ENCODE measurements at regions not wholly inside any gene's neighbourhood (a gene's known extent, or its start where the extent isn't known, plus 50 kb on each side); places are given as distances from the start of the nearest gene placed in this dataset.

DNA sequence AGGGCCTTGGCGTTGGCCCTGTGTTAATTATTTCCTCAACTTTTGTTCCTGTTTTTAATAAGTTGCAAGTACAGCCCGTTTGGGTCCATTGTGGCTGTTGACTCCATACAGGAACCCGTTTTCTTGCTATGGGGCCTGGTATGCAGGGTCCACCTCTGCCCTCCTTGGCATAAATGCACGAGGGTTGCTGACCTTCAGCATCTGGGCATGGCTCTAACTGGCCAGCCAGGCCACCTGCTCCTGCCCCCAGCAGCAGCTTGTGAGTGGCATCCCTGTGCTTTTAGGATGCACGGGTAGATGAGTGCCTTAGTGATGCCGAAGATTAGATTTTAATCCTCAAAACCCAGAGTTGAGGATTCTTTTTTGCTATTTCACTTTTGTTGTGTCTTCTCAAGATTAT, 123.2 kb downstream of the GLRX3 start:
- Histone ChIP-seq H3K27me3 (ENCODE audit: control insufficient read depth, insufficient read depth, low read length) (no peaks in the 10 kb centered on the region), H3K36me3 (ENCODE audit: control insufficient read depth, insufficient read depth, low read length) (no peaks in the 10 kb centered on the region), H3K4me3 (ENCODE audit: low read depth, low read length) (no peak overlapping the region)
- TF ChIP-seq CTCF (IDR thresholded peaks at IDR 0.05; ENCODE audit: insufficient read depth, low read depth, low read length), result no peak
- DNase-seq (ENCODE audit: low read depth), result no peak
- ChIA-PET POLR2A (no interaction called here), CTCF (no interaction called here)

- Histone ChIP-seq H3K4me3 (ENCODE audit: low read depth, low read length) (no peak overlapping the region), H3K27me3 (ENCODE audit: control insufficient read depth, insufficient read depth, low read length) (no peaks in the 10 kb centered on the region), H3K36me3 (ENCODE audit: control insufficient read depth, insufficient read depth, low read length) (no peaks in the 10 kb centered on the region)
- ChIA-PET POLR2A (no interaction called here), CTCF (no interaction called here)
- TF ChIP-seq CTCF (IDR thresholded peaks at IDR 0.05; ENCODE audit: insufficient read depth, low read depth, low read length), result no peak
- DNase-seq (ENCODE audit: low read depth), result no peak
Observed at GRCh38 chr10:130261306-130261705, 125.1 kb downstream of the GLRX3 start.

GRCh38 chr10:130261766-130262165, 125.6 kb downstream of the GLRX3 start:
- DNase-seq (ENCODE audit: low read depth), result no peak
- ChIA-PET POLR2A (no interaction called here), CTCF (no interaction called here)
- no peak for TF ChIP-seq CTCF (IDR thresholded peaks at IDR 0.05; ENCODE audit: insufficient read depth, low read depth, low read length)
- Histone ChIP-seq H3K36me3 (ENCODE audit: control insufficient read depth, insufficient read depth, low read length) (no peaks in the 10 kb centered on the region), H3K4me3 (ENCODE audit: low read depth, low read length) (no peak overlapping the region), H3K27me3 (ENCODE audit: control insufficient read depth, insufficient read depth, low read length) (no peaks in the 10 kb centered on the region)

DNA sequence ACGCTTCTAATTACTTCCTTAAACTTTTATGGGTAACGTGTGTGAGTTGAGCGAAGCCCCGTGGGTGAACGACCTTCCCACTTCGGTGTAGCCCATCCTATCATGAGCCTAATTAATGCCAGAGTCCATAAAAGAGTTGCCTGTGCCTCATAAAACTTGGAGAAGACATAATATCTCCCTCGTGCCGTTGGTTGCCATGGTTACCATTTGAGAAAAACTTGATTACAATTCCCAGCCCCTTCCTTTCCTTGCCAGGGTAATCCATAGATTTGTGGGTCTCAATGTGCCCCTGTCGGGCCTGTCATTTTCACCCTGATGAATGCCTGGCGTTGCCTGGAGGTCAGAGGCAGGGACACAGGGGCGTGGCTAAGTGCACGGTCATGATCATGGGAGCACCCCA, 127.1 kb downstream of the GLRX3 start:
- no peak for DNase-seq (ENCODE audit: low read depth)
- ChIA-PET CTCF (interaction anchor here (0.6 kb wide), 1 partner anchor 1479 kb away, joined by 3 read pairs; no protein-coding TSS in a partner anchor), POLR2A (no interaction called here)
- no peak for TF ChIP-seq CTCF (IDR thresholded peaks at IDR 0.05; ENCODE audit: insufficient read depth, low read depth, low read length)
- H3K36me3 ChIP-seq (ENCODE audit: control insufficient read depth, insufficient read depth, low read length), result no peaks in the 10 kb centered on the region
- H3K4me3 ChIP-seq (ENCODE audit: low read depth, low read length), result no peak overlapping the region
- H3K27me3 ChIP-seq (ENCODE audit: control insufficient read depth, insufficient read depth, low read length), result no peaks in the 10 kb centered on the region

GRCh38 chr10:130265542-130265941, 129.4 kb downstream of the GLRX3 start:
- ChIA-PET CTCF (no interaction called here), POLR2A (no interaction called here)
- no peak for DNase-seq (ENCODE audit: low read depth)
- no peak overlapping the region for H3K4me3 ChIP-seq (ENCODE audit: low read depth, low read length)
- no peak for TF ChIP-seq CTCF (IDR thresholded peaks at IDR 0.05; ENCODE audit: insufficient read depth, low read depth, low read length)
- H3K36me3 ChIP-seq (ENCODE audit: control insufficient read depth, insufficient read depth, low read length), result no peaks in the 10 kb centered on the region
- H3K27me3 ChIP-seq (ENCODE audit: control insufficient read depth, insufficient read depth, low read length), result no peaks in the 10 kb centered on the region

All from BJ (cell line).